Left kidney (tissue), 1 donor: ENCODE measurements at regions not wholly inside any gene's neighbourhood (a gene's known extent, or its start where the extent isn't known, plus 50 kb on each side); places are given as distances from the start of the nearest gene placed in this dataset.
"Not testable (repeated sequence)": the region's sequence is repeated elsewhere in the genome, so short reads cannot be mapped to it uniquely, and the experiment has no call there.

Experiments used
- DNase-seq: peaks from one replicate; pipeline ENCODE4 v3.0.0-alpha.2; 2013

- not testable (repeated sequence) for DNase-seq
Measured at GRCh38 chr17:13659051-13659450, 57.3 kb upstream of the HS3ST3A1 start.

- no peak for DNase-seq
Measured at GRCh38 chr17:13665872-13666635, 64.3 kb upstream of the HS3ST3A1 start.

- DNase-seq = no peak
Measured at GRCh38 chr17:13671341-13671740, 69.6 kb upstream of the HS3ST3A1 start.

- DNase-seq = no peak
Measured at GRCh38 chr17:13671771-13672170, 70.0 kb upstream of the HS3ST3A1 start.

- no peak for DNase-seq
Measured at GRCh38 chr17:13678361-13678760, 76.6 kb upstream of the HS3ST3A1 start.

- no peak for DNase-seq
Measured at GRCh38 chr17:13678841-13679240, 77.1 kb upstream of the HS3ST3A1 start.

- DNase-seq = no peak
Measured at GRCh38 chr17:13688716-13689115, 87.0 kb upstream of the HS3ST3A1 start.

- no peak for DNase-seq
Measured at GRCh38 chr17:13690806-13691205, 89.1 kb upstream of the HS3ST3A1 start.

GRCh38 chr17:13694934-13695333 lies 93.2 kb upstream of the HS3ST3A1 start:
- no peak for DNase-seq

GRCh38 chr17:13698832-13699231 lies 97.1 kb upstream of the HS3ST3A1 start:
- DNase-seq = no peak

GRCh38 chr17:13699261-13699660 lies 97.5 kb upstream of the HS3ST3A1 start:
- DNase-seq = no peak

- no peak for DNase-seq
Measured at GRCh38 chr17:13702266-13702665, 100.5 kb upstream of the HS3ST3A1 start.

- DNase-seq = no peak
Measured at GRCh38 chr17:13704333-13704732, 102.6 kb upstream of the HS3ST3A1 start.

- DNase-seq = peak; percentile 34
Measured at GRCh38 chr17:13705221-13705620, 103.5 kb upstream of the HS3ST3A1 start.

GRCh38 chr17:13721705-13722104 lies 120.0 kb upstream of the HS3ST3A1 start:
- DNase-seq = no peak

- DNase-seq = no peak
Measured at GRCh38 chr17:13725288-13725990, 123.7 kb upstream of the HS3ST3A1 start.

GRCh38 chr17:13727441-13728171 lies 125.9 kb upstream of the HS3ST3A1 start:
- DNase-seq = no peak

GRCh38 chr17:13728781-13729180 lies 127.1 kb upstream of the HS3ST3A1 start:
- no peak for DNase-seq

- DNase-seq = no peak
Measured at GRCh38 chr17:13729466-13730134, 127.9 kb upstream of the HS3ST3A1 start.

- DNase-seq = no peak
Measured at GRCh38 chr17:13734880-13735279, 133.2 kb upstream of the HS3ST3A1 start.

GRCh38 chr17:13735444-13735843 lies 133.7 kb upstream of the HS3ST3A1 start:
- no peak for DNase-seq

GRCh38 chr17:13735861-13736260 lies 134.1 kb upstream of the HS3ST3A1 start:
- no peak for DNase-seq
